Inflammatory macrophage (primary cell): ENCODE measurements at regions not wholly inside any gene's neighbourhood (a gene's known extent, or its start where the extent isn't known, plus 50 kb on each side); places are given as distances from the start of the nearest gene placed in this dataset.

Source experiments
- DNase-seq, 2 donors: peaks; one replicate each; pipeline ENCODE4 v3.0.0-alpha.2; 2020 to 2022

- DNase-seq, result no peak
These were observed 77.4 kb upstream of the NPAS2 start for GRCh38 chr2:100742277-100743254.

GRCh38 chr2:100743741-100744140, 76.2 kb upstream of the NPAS2 start:
- no peak for DNase-seq

- no peak for DNase-seq
These were observed 75.8 kb upstream of the NPAS2 start for GRCh38 chr2:100744184-100744583.

- DNase-seq, result no peak
These were observed 75.3 kb upstream of the NPAS2 start for GRCh38 chr2:100744589-100744988.

- DNase-seq, result no peak
These were observed 74.3 kb upstream of the NPAS2 start for GRCh38 chr2:100745604-100746003.

- no peak for DNase-seq
These were observed 72.4 kb upstream of the NPAS2 start for GRCh38 chr2:100747551-100747950.

GRCh38 chr2:100747996-100748615, 71.8 kb upstream of the NPAS2 start:
- peak in 1 of 2 donors; percentile 10 for DNase-seq

- no peak for DNase-seq
These were observed 71.3 kb upstream of the NPAS2 start for GRCh38 chr2:100748673-100749072.

GRCh38 chr2:100749771-100750542, 70.0 kb upstream of the NPAS2 start:
- DNase-seq, result peak; percentile 34 to 52

- peak; percentile 23 to 43 for DNase-seq
These were observed 67.9 kb upstream of the NPAS2 start for GRCh38 chr2:100751871-100752625.

GRCh38 chr2:100752628-100753333, 67.2 kb upstream of the NPAS2 start:
- peak; percentile 46 to 73 for DNase-seq

- DNase-seq, result no peak
These were observed 66.5 kb upstream of the NPAS2 start for GRCh38 chr2:100753444-100753843.

GRCh38 chr2:100753881-100754280, 66.1 kb upstream of the NPAS2 start:
- no peak for DNase-seq

GRCh38 chr2:100754951-100755350, 65.0 kb upstream of the NPAS2 start:
- no peak for DNase-seq

GRCh38 chr2:100755441-100755840, 64.5 kb upstream of the NPAS2 start:
- no peak for DNase-seq

GRCh38 chr2:100756704-100757103, 63.2 kb upstream of the NPAS2 start:
- DNase-seq, result no peak

GRCh38 chr2:100757621-100758394, 62.1 kb upstream of the NPAS2 start:
- DNase-seq, result no peak

GRCh38 chr2:100759901-100760300, 60.0 kb upstream of the NPAS2 start:
- no peak for DNase-seq

GRCh38 chr2:100761365-100761764, 58.6 kb upstream of the NPAS2 start:
- DNase-seq, result no peak

GRCh38 chr2:100764430-100764829, 55.5 kb upstream of the NPAS2 start:
- no peak for DNase-seq

GRCh38 chr2:100765481-100765880, 54.5 kb upstream of the NPAS2 start:
- DNase-seq, result no peak
